ENCODE measurements at regions not wholly inside any gene's neighbourhood (a gene's known extent, or its start where the extent isn't known, plus 50 kb on each side); places are given as distances from the start of the nearest gene placed in this dataset.

DNA sequence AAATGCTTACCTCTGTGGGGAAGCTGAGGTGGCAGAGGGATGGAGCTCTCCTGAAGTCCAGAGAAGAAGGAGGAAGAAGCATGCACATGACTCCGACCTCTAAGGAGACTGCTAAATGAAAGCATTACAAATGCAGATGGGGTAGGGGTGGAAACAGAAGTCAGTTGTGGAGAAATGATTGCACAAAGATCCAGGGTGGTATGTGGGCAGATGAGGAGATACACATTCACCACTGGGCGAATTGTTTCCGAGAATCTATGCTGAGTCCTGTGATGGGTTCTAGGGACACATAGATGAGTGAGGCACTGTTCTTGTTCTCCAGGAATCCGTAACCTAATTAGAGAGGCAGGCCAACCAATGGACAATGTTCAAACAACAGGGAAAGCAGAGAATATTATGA, 188.9 kb upstream of the ZBED5 start:
- TF ChIP-seq CTCF (conservative IDR thresholded peaks at IDR 0.05) (no peak), ZFX (IDR thresholded peaks at IDR 0.05) (no peak)
